ENCODE measurements at regions not wholly inside any gene's neighbourhood (a gene's known extent, or its start where the extent isn't known, plus 50 kb on each side); places are given as distances from the start of the nearest gene placed in this dataset.
A peak's percentile ranks its signal among the peaks of the same experiment; 100 is the strongest.

- WGBS, 2 donors, result 10 to 21% methylated on average over 1 of the region's 1 CpG
- intact Hi-C loops (cut with DNase I), result no loop called here
- no peaks in the 10 kb centered on the region for H3K9me3 ChIP-seq
- H3K27ac ChIP-seq, result no peak overlapping the region
- DNase-seq, result no peak
- no peaks in the 10 kb centered on the region for H3K36me3 ChIP-seq
- peaks cover 13% of the 10 kb centered on the region in 2 donors for H3K4me1 ChIP-seq
- TF ChIP-seq, protein P1, sequence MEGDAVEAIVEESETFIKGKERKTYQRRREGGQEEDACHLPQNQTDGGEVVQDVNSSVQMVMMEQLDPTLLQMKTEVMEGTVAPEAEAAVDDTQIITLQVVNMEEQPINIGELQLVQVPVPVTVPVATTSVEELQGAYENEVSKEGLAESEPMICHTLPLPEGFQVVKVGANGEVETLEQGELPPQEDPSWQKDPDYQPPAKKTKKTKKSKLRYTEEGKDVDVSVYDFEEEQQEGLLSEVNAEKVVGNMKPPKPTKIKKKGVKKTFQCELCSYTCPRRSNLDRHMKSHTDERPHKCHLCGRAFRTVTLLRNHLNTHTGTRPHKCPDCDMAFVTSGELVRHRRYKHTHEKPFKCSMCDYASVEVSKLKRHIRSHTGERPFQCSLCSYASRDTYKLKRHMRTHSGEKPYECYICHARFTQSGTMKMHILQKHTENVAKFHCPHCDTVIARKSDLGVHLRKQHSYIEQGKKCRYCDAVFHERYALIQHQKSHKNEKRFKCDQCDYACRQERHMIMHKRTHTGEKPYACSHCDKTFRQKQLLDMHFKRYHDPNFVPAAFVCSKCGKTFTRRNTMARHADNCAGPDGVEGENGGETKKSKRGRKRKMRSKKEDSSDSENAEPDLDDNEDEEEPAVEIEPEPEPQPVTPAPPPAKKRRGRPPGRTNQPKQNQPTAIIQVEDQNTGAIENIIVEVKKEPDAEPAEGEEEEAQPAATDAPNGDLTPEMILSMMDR (IDR thresholded peaks at IDR 0.05), result no peak
- TF ChIP-seq POLR2A (IDR thresholded peaks at IDR 0.05), result no peak
- no peak overlapping the region for H3K4me3 ChIP-seq (replicated peaks in 1 of 3)
- H3K27me3 ChIP-seq, result no peaks in the 10 kb centered on the region
Measured at GRCh38 chr7:46076527-46076926, 155.5 kb upstream of the IGFBP3 start.

GRCh38 chr7:46072722-46073121 is 151.7 kb upstream of the IGFBP3 start:
- H3K9me3 ChIP-seq, result no peaks in the 10 kb centered on the region
- TF ChIP-seq, protein P1 (IDR thresholded peaks at IDR 0.05), result no peak
- no peak for TF ChIP-seq POLR2A (IDR thresholded peaks at IDR 0.05)
- DNase-seq, result peak in 1 of 2 donors; percentile 14
- H3K27me3 ChIP-seq, result no peaks in the 10 kb centered on the region
- intact Hi-C loops (cut with DNase I), result no loop called here
- no peak overlapping the region for H3K27ac ChIP-seq
- H3K36me3 ChIP-seq, result no peaks in the 10 kb centered on the region
- H3K4me3 ChIP-seq (replicated peaks in 1 of 3), result no peak overlapping the region
- peaks cover 13% of the 10 kb centered on the region in 2 donors for H3K4me1 ChIP-seq

- H3K27me3 ChIP-seq, result no peaks in the 10 kb centered on the region
- TF ChIP-seq, protein P1 (IDR thresholded peaks at IDR 0.05), result no peak
- TF ChIP-seq POLR2A (IDR thresholded peaks at IDR 0.05), result no peak
- 85 to 91% methylated on average over 1 of the region's 1 CpG for WGBS, 2 donors
- intact Hi-C loops (cut with DNase I), result no loop called here
- no peak overlapping the region for H3K4me3 ChIP-seq (replicated peaks in 1 of 3)
- H3K36me3 ChIP-seq, result no peaks in the 10 kb centered on the region
- no peaks in the 10 kb centered on the region for H3K9me3 ChIP-seq
- no peak overlapping the region for H3K27ac ChIP-seq
- peaks cover 13% of the 10 kb centered on the region in 2 donors for H3K4me1 ChIP-seq
- no peak for DNase-seq
Measured at GRCh38 chr7:46071601-46072000, 150.5 kb upstream of the IGFBP3 start.

DNA sequence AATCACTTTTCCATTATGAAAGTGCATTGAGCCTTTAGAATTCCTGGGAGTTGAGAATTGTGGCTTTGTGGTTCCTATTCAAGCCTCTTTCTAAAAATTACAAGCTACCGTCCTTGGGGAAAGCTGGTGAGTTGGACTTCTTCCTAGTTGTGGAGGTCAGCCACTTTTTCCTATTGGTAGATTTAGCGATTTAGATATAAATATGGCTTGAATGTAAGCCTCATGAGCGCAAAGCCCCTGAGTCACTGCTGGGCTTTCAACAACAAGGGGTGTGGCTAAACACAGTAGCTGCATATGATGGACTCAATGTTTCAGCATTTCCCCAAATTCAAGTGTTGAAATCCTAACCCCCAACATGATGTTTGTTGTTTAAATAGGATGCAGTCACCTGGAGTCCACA is 150.0 kb upstream of the IGFBP3 start:
- intact Hi-C loops (cut with DNase I), result no loop called here
- no peak for DNase-seq
- H3K4me3 ChIP-seq (replicated peaks in 1 of 3), result no peak overlapping the region
- H3K36me3 ChIP-seq, result no peaks in the 10 kb centered on the region
- H3K9me3 ChIP-seq, result no peaks in the 10 kb centered on the region
- H3K27ac ChIP-seq, result no peak overlapping the region
- 62 to 72% methylated on average over 3 of the region's 3 CpGs for whole genome bisulfite sequencing, 2 donors
- TF ChIP-seq, protein P1 (IDR thresholded peaks at IDR 0.05), result no peak
- no peak for TF ChIP-seq POLR2A (IDR thresholded peaks at IDR 0.05)
- H3K4me1 ChIP-seq, result peaks cover 13% of the 10 kb centered on the region in 2 donors
- H3K27me3 ChIP-seq, result no peaks in the 10 kb centered on the region

DNA sequence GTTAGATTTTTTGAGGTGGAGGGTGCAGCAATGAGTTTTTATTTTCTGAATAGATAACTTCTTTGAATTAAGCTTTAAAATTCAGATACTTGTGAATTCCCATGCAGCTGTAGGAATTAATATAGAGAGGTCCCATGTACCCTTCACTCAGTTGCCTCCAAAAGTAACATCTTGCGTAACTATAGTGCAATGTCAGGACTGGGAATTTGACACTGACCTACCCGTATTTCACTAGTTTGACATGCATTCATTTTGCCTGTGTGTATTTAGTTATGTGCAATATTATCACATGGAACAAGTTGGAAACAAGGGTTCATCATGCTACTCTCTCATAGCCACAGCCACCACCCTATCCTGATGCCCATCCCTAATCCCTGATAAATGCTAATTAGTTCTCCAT is 147.1 kb upstream of the IGFBP3 start:
- DNase-seq, result no peak
- TF ChIP-seq, protein P1 (IDR thresholded peaks at IDR 0.05), result no peak
- no peak for TF ChIP-seq POLR2A (IDR thresholded peaks at IDR 0.05)

More for the DNA sequence above, 147.1 kb upstream of the IGFBP3 start:
- Histone ChIP-seq H3K27ac (no peak overlapping the region), H3K27me3 (no peaks in the 10 kb centered on the region), H3K4me1 (peaks cover 8 to 12% of the 10 kb centered on the region in 2 donors), H3K36me3 (no peaks in the 10 kb centered on the region), H3K4me3 (replicated peaks in 1 of 3) (no peak overlapping the region), H3K9me3 (no peaks in the 10 kb centered on the region)
- 92 to 98% methylated on average over 2 of the region's 2 CpGs for WGBS, 2 donors
- intact Hi-C loops (cut with DNase I), result no loop called here

All from thyroid gland (tissue), 4 donors.